Cardiac muscle cell (in vitro differentiated cells and primary cell): ENCODE measurements at regions not wholly inside any gene's neighbourhood (a gene's known extent, or its start where the extent isn't known, plus 50 kb on each side); places are given as distances from the start of the nearest gene placed in this dataset.

Source experiments
- DNase-seq, 2 donors: peaks; one replicate each; pipeline versions ENCODE4 v3.0.0 to v3.0.0-alpha.2; 2010 to 2017; ENCODE audit warnings: low read depth in 1 of 2, low spot score in 1 of 2
- H3K27ac ChIP-seq: fragments of 200-600 bp; sonication (generic); 2 replicates; pipeline ENCODE4 v1.5.1; 2016
- H3K27me3 ChIP-seq: fragments of 200-600 bp; sonication (generic); 2 replicates; pipeline ENCODE4 v1.6.0; 2016; ENCODE audit warnings: control low read depth
- H3K36me3 ChIP-seq: fragments of 200-600 bp; sonication (generic); 2 replicates; pipeline ENCODE4 v1.5.1; 2016; ENCODE audit warnings: control low read depth
- H3K4me1 ChIP-seq: fragments of 200-600 bp; sonication (generic); 2 replicates; pipeline ENCODE4 v1.8.1; 2017; ENCODE audit warnings: low read depth, mild to moderate bottlenecking, mixed run types
- H3K4me3 ChIP-seq: fragments of 200-600 bp; sonication (generic); 2 replicates; pipeline ENCODE4 v1.5.1; 2016; ENCODE audit warnings: mild to moderate bottlenecking
- H3K9me3 ChIP-seq: fragments of 200-600 bp; sonication (generic); 2 replicates; pipeline ENCODE4 v1.5.1; 2017; ENCODE audit warnings: low read depth, mild to moderate bottlenecking, control low read depth
- CTCF ChIP-seq: IDR thresholded peaks from 2 replicates; pipeline ENCODE4 v1.5.1; 2012; ENCODE audit warnings: low read depth, mild to moderate bottlenecking, low read length

DNA sequence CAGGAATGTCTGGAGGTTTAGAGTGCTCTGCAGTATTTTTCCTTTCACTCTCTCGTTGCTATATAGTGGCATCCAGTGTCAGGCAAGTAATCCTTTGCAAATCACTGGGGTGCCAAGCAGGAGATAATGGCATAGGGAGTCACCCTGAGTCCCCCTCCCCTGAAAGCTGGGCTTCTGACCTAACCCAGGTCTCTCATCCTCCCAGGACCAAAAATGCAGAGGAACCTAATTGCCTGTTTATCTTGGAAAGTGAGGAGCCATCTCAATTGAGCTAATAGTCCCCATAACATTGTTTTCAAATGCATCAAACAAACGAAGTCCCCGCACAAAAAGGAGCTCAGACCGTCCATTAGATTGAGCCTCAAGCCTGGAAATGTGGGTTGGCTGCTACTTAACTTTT is 368.0 kb upstream of the IRX2 start:
- no peaks in the 10 kb centered on the region for H3K9me3 ChIP-seq
- no peak for DNase-seq
- no peak overlapping the region for H3K27ac ChIP-seq
- no peaks in the 10 kb centered on the region for H3K36me3 ChIP-seq
- H3K4me3 ChIP-seq = no peak overlapping the region
- no peaks in the 10 kb centered on the region for H3K27me3 ChIP-seq
- TF ChIP-seq CTCF = no peak
- H3K4me1 ChIP-seq = peaks cover 33% of the 10 kb centered on the region

- Histone ChIP-seq H3K27me3 (no peaks in the 10 kb centered on the region), H3K9me3 (no peaks in the 10 kb centered on the region), H3K4me1 (peaks cover 29% of the 10 kb centered on the region), H3K27ac (no peak overlapping the region), H3K36me3 (no peaks in the 10 kb centered on the region), H3K4me3 (no peak overlapping the region)
- DNase-seq = no peak
- TF ChIP-seq CTCF = no peak
Observed at GRCh38 chr5:3118340-3118739, 366.9 kb upstream of the IRX2 start.

DNA sequence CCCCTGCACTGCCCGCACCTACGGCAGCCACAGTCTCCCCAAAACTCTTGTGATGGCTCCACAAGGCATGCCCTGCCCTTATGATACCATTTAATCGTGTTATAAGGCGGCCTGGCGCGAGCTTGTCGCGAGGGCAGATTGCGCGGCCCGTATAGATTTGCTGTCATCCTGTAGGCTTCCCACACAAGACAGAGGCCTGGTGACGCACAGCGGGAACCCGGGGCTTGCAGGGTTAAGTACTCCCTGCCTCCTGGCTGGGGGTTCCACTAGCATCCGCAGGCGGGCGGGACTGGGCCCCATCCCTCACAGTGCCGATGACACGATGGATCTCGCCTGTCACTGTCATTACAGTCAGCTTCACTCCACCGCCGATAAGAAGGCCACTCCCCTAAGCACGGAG is 364.9 kb upstream of the IRX2 start:
- H3K27me3 ChIP-seq = no peaks in the 10 kb centered on the region
- no peak for TF ChIP-seq CTCF
- peak overlapping the region; percentile 65 for H3K27ac ChIP-seq
- no peak overlapping the region for H3K4me3 ChIP-seq
- DNase-seq = no peak
- peaks cover 20% of the 10 kb centered on the region for H3K4me1 ChIP-seq
- H3K36me3 ChIP-seq = no peaks in the 10 kb centered on the region
- no peaks in the 10 kb centered on the region for H3K9me3 ChIP-seq

GRCh38 chr5:3114467-3114866 is 363.0 kb upstream of the IRX2 start:
- Histone ChIP-seq H3K4me3 (no peak overlapping the region), H3K27ac (no peak overlapping the region), H3K9me3 (no peaks in the 10 kb centered on the region), H3K27me3 (no peaks in the 10 kb centered on the region), H3K36me3 (no peaks in the 10 kb centered on the region), H3K4me1 (peaks cover 20% of the 10 kb centered on the region)
- no peak for TF ChIP-seq CTCF
- no peak for DNase-seq

DNA sequence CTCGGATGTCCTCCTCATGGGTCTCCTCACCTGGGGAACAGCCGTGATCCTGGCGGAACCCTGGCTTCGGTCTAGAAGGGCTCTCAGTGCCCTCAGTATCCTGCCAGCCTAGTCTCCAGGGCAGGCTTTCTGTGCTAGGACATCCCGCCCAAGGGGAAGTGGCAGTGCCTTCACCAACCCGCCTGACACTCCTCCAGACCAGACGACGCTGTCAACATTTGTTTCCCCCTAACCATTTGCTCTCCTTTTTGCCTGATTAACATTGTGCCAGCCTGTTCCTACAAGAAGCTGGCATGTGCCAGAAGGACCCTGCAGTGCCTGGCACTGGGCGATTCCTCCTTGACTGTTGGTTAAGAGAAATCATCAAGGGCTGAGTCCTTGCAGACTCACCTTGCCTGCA is 358.9 kb upstream of the IRX2 start:
- no peaks in the 10 kb centered on the region for H3K9me3 ChIP-seq
- no peaks in the 10 kb centered on the region for H3K36me3 ChIP-seq
- DNase-seq = no peak
- no peak for TF ChIP-seq CTCF
- H3K27ac ChIP-seq = no peak overlapping the region
- H3K4me3 ChIP-seq = no peak overlapping the region
- H3K4me1 ChIP-seq = peaks cover 22% of the 10 kb centered on the region
- no peaks in the 10 kb centered on the region for H3K27me3 ChIP-seq

GRCh38 chr5:3107156-3107611 is 355.7 kb upstream of the IRX2 start:
- H3K4me3 ChIP-seq = no peak overlapping the region
- H3K36me3 ChIP-seq = no peaks in the 10 kb centered on the region
- H3K27ac ChIP-seq = peak overlapping the region; percentile 68
- peaks cover 52% of the 10 kb centered on the region for H3K4me1 ChIP-seq
- TF ChIP-seq CTCF = no peak
- no peaks in the 10 kb centered on the region for H3K27me3 ChIP-seq
- DNase-seq = peak in 1 of 2 donors; percentile 57
- no peaks in the 10 kb centered on the region for H3K9me3 ChIP-seq
